ENCODE measurements at regions not wholly inside any gene's neighbourhood (a gene's known extent, or its start where the extent isn't known, plus 50 kb on each side); places are given as distances from the start of the nearest gene placed in this dataset.

GRCh38 chr20:22781869-22782268, 197.5 kb upstream of the FOXA2 start:
- Histone ChIP-seq H3K4me3 (ENCODE audit: low read depth in 1 of 2, low read length in 2 of 2) (no peak overlapping the region), H3K36me3 (ENCODE audit: control insufficient read depth in 1 of 2, insufficient read depth in 2 of 2, low read length in 2 of 2) (no peaks in the 10 kb centered on the region), H3K27me3 (ENCODE audit: control insufficient read depth in 1 of 2, insufficient read depth in 2 of 2, low read length in 2 of 2) (no peaks in the 10 kb centered on the region), H3K27ac (ENCODE audit: low read depth, low read length) (no peak overlapping the region), H3K9ac (ENCODE audit: low read depth in 1 of 2, low read length in 2 of 2) (no peak overlapping the region), H3K9me3 (ENCODE audit: control insufficient read depth in 1 of 2, low read length in 2 of 2) (no peaks in the 10 kb centered on the region), H3K4me1 (ENCODE audit: control insufficient read depth in 1 of 2, insufficient read depth in 2 of 2, low read length in 2 of 2) (no peaks in the 10 kb centered on the region)

DNA sequence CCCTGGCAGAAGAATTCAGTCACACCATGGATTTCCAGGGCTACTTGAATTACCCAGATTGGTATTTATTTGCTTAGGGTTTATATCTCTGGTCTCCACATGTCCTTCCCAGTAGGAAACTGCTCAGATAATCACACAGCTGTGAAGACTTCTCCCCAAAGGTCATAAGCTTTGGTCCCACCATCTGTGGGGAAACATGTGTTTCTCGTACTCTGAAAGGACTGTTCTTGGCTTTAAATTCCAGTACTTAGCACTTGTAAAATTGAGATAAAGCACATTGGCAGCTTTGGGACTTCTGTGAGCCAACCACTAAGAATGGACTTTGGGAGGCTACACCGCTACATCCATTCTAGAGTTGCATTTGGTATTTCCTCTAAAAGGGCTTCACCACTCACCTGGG, 205.3 kb upstream of the FOXA2 start:
- Histone ChIP-seq H3K4me3 (ENCODE audit: low read depth in 1 of 2, low read length in 2 of 2) (no peak overlapping the region), H3K36me3 (ENCODE audit: control insufficient read depth in 1 of 2, insufficient read depth in 2 of 2, low read length in 2 of 2) (no peaks in the 10 kb centered on the region), H3K27me3 (ENCODE audit: control insufficient read depth in 1 of 2, insufficient read depth in 2 of 2, low read length in 2 of 2) (peaks cover 0 to 2% of the 10 kb centered on the region in 2 donors), H3K9ac (ENCODE audit: low read depth in 1 of 2, low read length in 2 of 2) (no peak overlapping the region), H3K9me3 (ENCODE audit: control insufficient read depth in 1 of 2, low read length in 2 of 2) (no peaks in the 10 kb centered on the region), H3K4me1 (ENCODE audit: control insufficient read depth in 1 of 2, insufficient read depth in 2 of 2, low read length in 2 of 2) (no peaks in the 10 kb centered on the region), H3K27ac (ENCODE audit: low read depth, low read length) (no peak overlapping the region)

DNA sequence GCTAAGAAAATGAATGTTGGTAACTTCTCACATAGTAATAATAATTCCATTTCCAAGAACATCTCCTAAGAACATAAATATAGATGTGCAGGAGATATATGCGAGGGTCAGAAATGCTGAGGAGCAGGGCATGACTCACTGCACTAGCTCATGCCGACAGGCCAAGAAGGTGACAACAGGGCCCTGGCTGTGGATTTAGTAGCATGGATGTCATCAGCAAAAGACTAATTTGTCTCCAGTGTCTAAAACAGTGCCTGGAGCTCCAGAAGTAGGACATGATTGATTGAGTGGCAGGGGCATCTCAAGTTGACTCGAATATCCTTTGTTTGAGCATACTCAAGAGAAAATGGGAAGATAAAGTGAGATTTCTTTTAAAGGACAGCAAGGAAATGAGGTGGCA, 207.0 kb upstream of the FOXA2 start:
- Histone ChIP-seq H3K36me3 (ENCODE audit: control insufficient read depth in 1 of 2, insufficient read depth in 2 of 2, low read length in 2 of 2) (no peaks in the 10 kb centered on the region), H3K9me3 (ENCODE audit: control insufficient read depth in 1 of 2, low read length in 2 of 2) (no peaks in the 10 kb centered on the region), H3K4me3 (ENCODE audit: low read depth in 1 of 2, low read length in 2 of 2) (no peak overlapping the region), H3K27me3 (ENCODE audit: control insufficient read depth in 1 of 2, insufficient read depth in 2 of 2, low read length in 2 of 2) (peaks cover 0 to 2% of the 10 kb centered on the region in 2 donors), H3K9ac (ENCODE audit: low read depth in 1 of 2, low read length in 2 of 2) (no peak overlapping the region), H3K4me1 (ENCODE audit: control insufficient read depth in 1 of 2, insufficient read depth in 2 of 2, low read length in 2 of 2) (no peaks in the 10 kb centered on the region), H3K27ac (ENCODE audit: low read depth, low read length) (no peak overlapping the region)

DNA sequence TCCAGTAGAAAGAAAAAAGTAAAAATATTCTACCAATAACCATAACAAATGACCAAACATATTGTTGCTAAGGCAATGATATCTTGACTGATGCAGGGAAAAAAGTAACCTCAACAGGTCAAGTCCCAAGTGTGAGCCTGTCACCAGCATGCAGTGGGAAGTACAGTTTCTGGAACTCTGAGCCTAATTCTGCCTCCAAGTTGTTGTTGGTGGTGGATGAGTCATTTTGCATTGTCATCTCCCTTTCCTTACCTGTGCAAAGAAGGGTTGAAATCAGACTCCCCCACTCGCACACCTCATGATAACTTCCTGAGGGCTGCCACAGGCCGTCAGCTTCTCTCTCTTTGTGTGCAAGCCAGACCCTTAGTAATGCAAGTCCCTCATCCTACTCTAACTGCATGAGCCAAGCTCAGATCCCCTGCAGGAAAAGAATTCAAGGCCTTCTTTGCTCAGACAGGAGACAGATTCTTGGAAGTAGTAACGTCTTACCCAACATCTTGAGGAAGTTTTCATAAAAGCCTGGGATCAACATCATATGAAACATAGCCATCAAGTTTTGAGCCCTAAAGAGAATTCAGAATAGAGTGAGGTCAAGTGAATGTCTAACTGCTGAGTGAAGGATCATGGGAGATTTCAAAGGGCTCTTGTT, 207.6 kb upstream of the FOXA2 start:
- Histone ChIP-seq H3K27ac (ENCODE audit: low read depth, low read length) (no peak overlapping the region), H3K4me1 (ENCODE audit: control insufficient read depth in 1 of 2, insufficient read depth in 2 of 2, low read length in 2 of 2) (no peaks in the 10 kb centered on the region), H3K27me3 (ENCODE audit: control insufficient read depth in 1 of 2, insufficient read depth in 2 of 2, low read length in 2 of 2) (peaks cover 0 to 2% of the 10 kb centered on the region in 2 donors), H3K36me3 (ENCODE audit: control insufficient read depth in 1 of 2, insufficient read depth in 2 of 2, low read length in 2 of 2) (no peaks in the 10 kb centered on the region), H3K9me3 (ENCODE audit: control insufficient read depth in 1 of 2, low read length in 2 of 2) (no peaks in the 10 kb centered on the region), H3K9ac (ENCODE audit: low read depth in 1 of 2, low read length in 2 of 2) (no peak overlapping the region), H3K4me3 (ENCODE audit: low read depth in 1 of 2, low read length in 2 of 2) (no peak overlapping the region)

- Histone ChIP-seq H3K9ac (ENCODE audit: low read depth in 1 of 2, low read length in 2 of 2) (no peak overlapping the region), H3K36me3 (ENCODE audit: control insufficient read depth in 1 of 2, insufficient read depth in 2 of 2, low read length in 2 of 2) (no peaks in the 10 kb centered on the region), H3K27ac (ENCODE audit: low read depth, low read length) (no peak overlapping the region), H3K4me1 (ENCODE audit: control insufficient read depth in 1 of 2, insufficient read depth in 2 of 2, low read length in 2 of 2) (no peaks in the 10 kb centered on the region), H3K27me3 (ENCODE audit: control insufficient read depth in 1 of 2, insufficient read depth in 2 of 2, low read length in 2 of 2) (peaks cover 0 to 2% of the 10 kb centered on the region in 2 donors), H3K4me3 (ENCODE audit: low read depth in 1 of 2, low read length in 2 of 2) (no peak overlapping the region), H3K9me3 (ENCODE audit: control insufficient read depth in 1 of 2, low read length in 2 of 2) (no peaks in the 10 kb centered on the region)
These were observed 209.8 kb upstream of the FOXA2 start for GRCh38 chr20:22794200-22794599.

DNA sequence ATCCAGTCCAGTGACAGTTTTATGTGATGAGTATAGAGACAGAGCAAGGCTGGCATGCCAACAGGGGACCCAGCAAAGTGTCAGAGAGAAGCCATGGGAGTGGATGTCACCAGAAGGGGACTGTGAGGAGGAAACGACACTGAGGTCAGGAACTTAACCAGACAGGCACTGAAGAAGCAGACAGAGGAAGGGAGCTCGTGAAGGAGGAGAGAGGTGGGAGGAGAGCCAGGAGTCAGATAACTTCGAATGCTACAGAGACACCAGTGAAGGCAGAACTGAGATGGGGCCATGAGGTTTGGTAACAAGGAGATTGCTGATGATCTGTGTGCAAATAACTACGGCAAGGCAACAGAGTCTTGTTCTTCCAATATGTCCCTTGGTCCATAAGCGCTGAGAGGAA, 211.1 kb upstream of the FOXA2 start:
- Histone ChIP-seq H3K27ac (ENCODE audit: low read depth, low read length) (no peak overlapping the region), H3K9ac (ENCODE audit: low read depth in 1 of 2, low read length in 2 of 2) (no peak overlapping the region), H3K4me1 (ENCODE audit: control insufficient read depth in 1 of 2, insufficient read depth in 2 of 2, low read length in 2 of 2) (no peaks in the 10 kb centered on the region), H3K9me3 (ENCODE audit: control insufficient read depth in 1 of 2, low read length in 2 of 2) (no peaks in the 10 kb centered on the region), H3K36me3 (ENCODE audit: control insufficient read depth in 1 of 2, insufficient read depth in 2 of 2, low read length in 2 of 2) (no peaks in the 10 kb centered on the region), H3K4me3 (ENCODE audit: low read depth in 1 of 2, low read length in 2 of 2) (no peak overlapping the region), H3K27me3 (ENCODE audit: control insufficient read depth in 1 of 2, insufficient read depth in 2 of 2, low read length in 2 of 2) (peaks cover 0 to 2% of the 10 kb centered on the region in 2 donors)

DNA sequence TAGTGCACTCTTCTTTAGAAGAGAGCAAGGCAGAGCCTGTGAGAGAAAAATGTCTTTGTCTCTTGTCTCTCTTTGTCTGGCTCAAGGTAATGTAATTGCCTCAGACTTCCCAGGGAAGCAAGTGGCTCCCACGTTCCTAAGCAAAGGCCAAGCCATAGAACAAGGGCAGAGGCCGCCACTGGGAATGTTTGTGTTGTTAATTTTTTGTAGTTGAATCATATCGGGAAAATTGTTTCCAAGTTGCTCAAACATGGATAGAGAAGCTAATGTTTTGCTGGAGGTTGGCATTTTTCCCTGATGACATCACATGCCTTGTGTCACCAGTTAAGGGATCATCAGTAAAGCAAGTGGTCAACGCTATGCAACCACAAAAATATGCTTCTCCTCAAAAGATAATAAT, 211.5 kb upstream of the FOXA2 start:
- Histone ChIP-seq H3K36me3 (ENCODE audit: control insufficient read depth in 1 of 2, insufficient read depth in 2 of 2, low read length in 2 of 2) (no peaks in the 10 kb centered on the region), H3K9ac (ENCODE audit: low read depth in 1 of 2, low read length in 2 of 2) (no peak overlapping the region), H3K4me1 (ENCODE audit: control insufficient read depth in 1 of 2, insufficient read depth in 2 of 2, low read length in 2 of 2) (no peaks in the 10 kb centered on the region), H3K27ac (ENCODE audit: low read depth, low read length) (no peak overlapping the region), H3K27me3 (ENCODE audit: control insufficient read depth in 1 of 2, insufficient read depth in 2 of 2, low read length in 2 of 2) (peaks cover 0 to 2% of the 10 kb centered on the region in 2 donors), H3K4me3 (ENCODE audit: low read depth in 1 of 2, low read length in 2 of 2) (no peak overlapping the region), H3K9me3 (ENCODE audit: control insufficient read depth in 1 of 2, low read length in 2 of 2) (no peaks in the 10 kb centered on the region)

- Histone ChIP-seq H3K9ac (ENCODE audit: low read depth in 1 of 2, low read length in 2 of 2) (no peak overlapping the region), H3K4me1 (ENCODE audit: control insufficient read depth in 1 of 2, insufficient read depth in 2 of 2, low read length in 2 of 2) (no peaks in the 10 kb centered on the region), H3K4me3 (ENCODE audit: low read depth in 1 of 2, low read length in 2 of 2) (no peak overlapping the region), H3K36me3 (ENCODE audit: control insufficient read depth in 1 of 2, insufficient read depth in 2 of 2, low read length in 2 of 2) (no peaks in the 10 kb centered on the region), H3K9me3 (ENCODE audit: control insufficient read depth in 1 of 2, low read length in 2 of 2) (no peaks in the 10 kb centered on the region), H3K27ac (ENCODE audit: low read depth, low read length) (no peak overlapping the region), H3K27me3 (ENCODE audit: control insufficient read depth in 1 of 2, insufficient read depth in 2 of 2, low read length in 2 of 2) (peaks cover 0 to 2% of the 10 kb centered on the region in 2 donors)
These were observed 212.2 kb upstream of the FOXA2 start for GRCh38 chr20:22796469-22797077.

DNA sequence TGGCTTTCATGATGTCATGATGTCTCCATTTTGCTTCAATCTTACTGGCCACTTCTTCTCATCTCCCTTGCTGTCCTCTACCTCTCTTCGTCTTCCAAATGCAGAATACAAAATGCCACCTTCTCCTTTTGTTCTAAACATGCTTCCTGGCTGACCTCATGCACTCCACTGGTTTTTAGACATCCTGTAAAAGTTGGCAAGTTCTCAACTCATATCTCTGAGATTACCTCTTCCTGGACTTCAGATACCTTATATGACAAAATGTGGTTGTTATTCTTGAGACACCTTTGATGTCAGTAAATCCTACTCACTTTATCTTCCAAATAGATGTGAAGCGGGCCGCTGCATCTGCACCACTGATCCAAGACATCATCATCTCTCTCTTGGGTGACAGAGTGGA, 212.7 kb upstream of the FOXA2 start:
- Histone ChIP-seq H3K4me1 (ENCODE audit: control insufficient read depth in 1 of 2, insufficient read depth in 2 of 2, low read length in 2 of 2) (no peaks in the 10 kb centered on the region), H3K9me3 (ENCODE audit: control insufficient read depth in 1 of 2, low read length in 2 of 2) (no peaks in the 10 kb centered on the region), H3K9ac (ENCODE audit: low read depth in 1 of 2, low read length in 2 of 2) (no peak overlapping the region), H3K27me3 (ENCODE audit: control insufficient read depth in 1 of 2, insufficient read depth in 2 of 2, low read length in 2 of 2) (peaks cover 0 to 2% of the 10 kb centered on the region in 2 donors), H3K27ac (ENCODE audit: low read depth, low read length) (no peak overlapping the region), H3K4me3 (ENCODE audit: low read depth in 1 of 2, low read length in 2 of 2) (no peak overlapping the region), H3K36me3 (ENCODE audit: control insufficient read depth in 1 of 2, insufficient read depth in 2 of 2, low read length in 2 of 2) (no peaks in the 10 kb centered on the region)

GRCh38 chr20:22799687-22800086, 215.3 kb upstream of the FOXA2 start:
- Histone ChIP-seq H3K9ac (ENCODE audit: low read depth in 1 of 2, low read length in 2 of 2) (no peak overlapping the region), H3K27me3 (ENCODE audit: control insufficient read depth in 1 of 2, insufficient read depth in 2 of 2, low read length in 2 of 2) (peaks cover 0 to under 1% of the 10 kb centered on the region in 2 donors), H3K36me3 (ENCODE audit: control insufficient read depth in 1 of 2, insufficient read depth in 2 of 2, low read length in 2 of 2) (no peaks in the 10 kb centered on the region), H3K9me3 (ENCODE audit: control insufficient read depth in 1 of 2, low read length in 2 of 2) (no peaks in the 10 kb centered on the region), H3K4me3 (ENCODE audit: low read depth in 1 of 2, low read length in 2 of 2) (no peak overlapping the region), H3K27ac (ENCODE audit: low read depth, low read length) (no peak overlapping the region), H3K4me1 (ENCODE audit: control insufficient read depth in 1 of 2, insufficient read depth in 2 of 2, low read length in 2 of 2) (no peaks in the 10 kb centered on the region)
